Activated T-cell treated with anti-CD3 and anti-CD28 coated beads, Interleukin-2, amount 50 U/mL, for 72 hours (primary cell): ENCODE measurements at regions not wholly inside any gene's neighbourhood (a gene's known extent, or its start where the extent isn't known, plus 50 kb on each side); places are given as distances from the start of the nearest gene placed in this dataset.

Experiments used
- ATAC-seq, 2 donors: fragments of 150-1000 bp; cut with Tn5 transposase; replicated peaks in 1 of 2; 2 replicates each; pipeline ENCODE4 v1.10.0; 2021; ENCODE audit warnings: moderate library complexity in 2 of 2, mild to moderate bottlenecking in 1 of 2
- DNase-seq, 2 donors: peaks; one replicate each; pipeline ENCODE4 v3.0.0; 2021 to 2022; ENCODE audit warnings: mixed read lengths in 1 of 2
- H3K27ac Mint-ChIP-seq: one replicate; pipeline ENCODE4 v1.8.0; 2022; ENCODE audit warnings: mild to moderate bottlenecking, moderate library complexity, mixed read lengths
- H3K27me3 Mint-ChIP-seq: one replicate; pipeline ENCODE4 v1.8.0; 2022; ENCODE audit warnings: low read depth, mixed read lengths
- H3K36me3 Mint-ChIP-seq, 2 donors: one replicate each; pipeline ENCODE4 v1.8.0; 2022; ENCODE audit warnings: mixed read lengths in 2 of 2, mild to moderate bottlenecking in 1 of 2; ENCODE audit not compliant: insufficient read depth in 2 of 2
- H3K4me1 Mint-ChIP-seq: one replicate; pipeline ENCODE4 v1.8.0; 2022; ENCODE audit warnings: low read depth, mixed read lengths
- H3K4me3 Mint-ChIP-seq, 2 donors: one replicate each; pipeline ENCODE4 v1.8.0; 2022; ENCODE audit warnings: mild to moderate bottlenecking in 2 of 2, mixed read lengths in 2 of 2, moderate library complexity in 2 of 2
- H3K9me3 Mint-ChIP-seq, 2 donors: one replicate each; pipeline ENCODE4 v1.8.0; 2022; ENCODE audit warnings: mixed read lengths in 2 of 2

DNA sequence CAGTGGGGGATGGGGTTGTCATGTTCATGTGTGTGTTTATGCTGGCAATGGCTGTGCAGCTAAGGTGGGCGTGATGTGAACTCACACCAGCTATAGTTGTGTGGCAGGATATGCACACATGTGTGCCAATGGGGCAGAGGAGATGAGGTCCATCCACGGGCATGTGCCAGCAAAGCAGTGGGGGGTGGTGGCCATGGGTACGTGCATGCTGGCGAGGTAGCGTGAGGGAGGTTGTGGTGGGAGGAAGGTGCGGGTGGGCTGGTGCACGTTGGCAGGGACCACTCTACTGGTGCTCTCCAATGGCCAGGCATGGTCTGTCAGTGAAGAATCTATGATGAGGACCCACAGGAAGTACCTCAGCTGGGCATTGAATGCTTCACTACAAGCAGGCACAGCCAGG is 567.5 kb upstream of the SORCS1 start:
- Mint-ChIP-seq H3K36me3 (peaks cover 0 to 5% of the 10 kb centered on the region in 2 donors), H3K4me3 (no peak overlapping the region), H3K27ac (no peak overlapping the region), H3K9me3 (peaks cover 8 to 16% of the 10 kb centered on the region in 2 donors), H3K27me3 (no peaks in the 10 kb centered on the region), H3K4me1 (no peaks in the 10 kb centered on the region)
- ATAC-seq (no peak), DNase-seq (no peak)

- no peaks in the 10 kb centered on the region for H3K27me3 Mint-ChIP-seq
- DNase-seq (no peak), ATAC-seq (no peak)
- H3K4me3 Mint-ChIP-seq, result no peak overlapping the region
- peaks cover 6 to 19% of the 10 kb centered on the region in 2 donors for H3K9me3 Mint-ChIP-seq
- H3K4me1 Mint-ChIP-seq, result no peaks in the 10 kb centered on the region
- H3K27ac Mint-ChIP-seq, result no peak overlapping the region
- peaks cover 0 to 3% of the 10 kb centered on the region in 2 donors for H3K36me3 Mint-ChIP-seq
These were observed 564.3 kb upstream of the SORCS1 start for GRCh38 chr10:107728807-107729206.

DNA sequence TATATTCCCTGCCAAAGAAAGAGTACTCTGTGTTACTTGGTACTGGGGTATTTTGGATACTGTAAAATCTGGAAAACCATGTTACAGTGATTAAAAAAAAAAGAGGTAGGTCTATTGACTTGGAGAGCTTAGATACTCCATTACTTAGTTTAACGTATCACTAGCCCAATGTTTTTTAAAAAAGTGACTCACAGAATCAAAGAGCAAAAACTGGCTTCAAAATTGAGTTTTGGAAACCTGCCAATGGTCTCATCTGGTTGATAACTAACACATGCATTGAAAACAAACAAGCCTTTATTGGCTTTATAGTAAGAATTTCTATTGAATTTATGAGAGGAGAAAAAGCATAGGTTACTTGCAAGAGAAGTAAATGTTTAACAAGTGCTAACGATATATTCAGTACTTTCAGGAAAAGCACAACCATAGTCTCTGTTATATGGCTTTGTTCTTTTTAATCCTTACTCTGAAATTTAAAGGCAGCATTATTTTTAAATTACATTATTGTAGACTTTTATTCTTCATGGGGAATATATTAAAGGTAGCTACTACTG is 563.3 kb upstream of the SORCS1 start:
- Mint-ChIP-seq H3K27me3 (no peaks in the 10 kb centered on the region), H3K4me1 (no peaks in the 10 kb centered on the region), H3K27ac (no peak overlapping the region), H3K4me3 (no peak overlapping the region), H3K36me3 (peaks cover 0 to 1% of the 10 kb centered on the region in 2 donors), H3K9me3 (peaks cover 4 to 19% of the 10 kb centered on the region in 2 donors)
- DNase-seq, result no peak
- no peak for ATAC-seq

DNA sequence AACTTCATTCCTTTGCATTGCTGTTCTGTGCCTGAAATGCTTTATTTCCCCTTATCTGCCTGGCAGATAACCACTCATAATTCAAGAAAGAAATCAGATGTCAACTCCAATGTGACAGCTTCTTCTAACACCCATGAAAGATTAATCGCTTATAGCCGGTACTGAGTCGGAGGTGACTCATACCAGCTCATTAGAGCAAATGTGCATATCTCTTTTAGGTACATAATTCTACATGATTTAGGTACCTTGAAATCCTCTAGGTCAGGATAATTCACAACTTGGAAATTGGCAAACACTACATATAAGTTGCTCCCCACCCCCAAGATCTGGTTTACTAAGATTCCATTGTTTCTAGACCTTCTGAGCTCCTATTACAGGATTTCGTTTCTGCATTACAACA is 554.4 kb upstream of the SORCS1 start:
- H3K27me3 Mint-ChIP-seq, result no peaks in the 10 kb centered on the region
- peaks cover 13 to 27% of the 10 kb centered on the region in 2 donors for H3K9me3 Mint-ChIP-seq
- no peak overlapping the region for H3K4me3 Mint-ChIP-seq
- DNase-seq (no peak), ATAC-seq (no peak)
- no peaks in the 10 kb centered on the region for H3K4me1 Mint-ChIP-seq
- peaks cover 0 to 2% of the 10 kb centered on the region in 2 donors for H3K36me3 Mint-ChIP-seq
- H3K27ac Mint-ChIP-seq, result no peak overlapping the region

- Mint-ChIP-seq H3K27me3 (no peaks in the 10 kb centered on the region), H3K9me3 (peaks cover 15 to 25% of the 10 kb centered on the region in 2 donors), H3K36me3 (peaks cover 0 to 2% of the 10 kb centered on the region in 2 donors), H3K4me1 (no peaks in the 10 kb centered on the region), H3K27ac (no peak overlapping the region), H3K4me3 (no peak overlapping the region)
- ATAC-seq, result no peak
- DNase-seq, result no peak
These were observed 552.5 kb upstream of the SORCS1 start for GRCh38 chr10:107717046-107717445.

DNA sequence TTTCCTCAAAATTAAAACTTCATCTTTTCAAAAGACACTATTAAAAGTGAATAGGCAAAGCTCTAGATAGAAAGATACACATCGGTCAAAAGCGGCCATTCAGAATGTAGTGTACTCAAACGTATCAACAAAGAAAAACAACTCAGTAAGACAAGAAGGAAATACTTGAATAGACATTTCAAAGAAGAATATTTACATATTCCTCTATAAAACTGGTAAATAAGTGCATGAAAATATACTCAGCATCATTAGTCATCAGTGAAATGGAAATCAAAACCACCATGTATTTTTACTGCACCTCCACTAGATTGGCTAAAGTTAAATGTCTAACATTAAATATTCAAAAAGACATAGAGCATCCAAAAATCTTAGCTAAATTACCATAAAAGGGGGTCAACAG is 551.1 kb upstream of the SORCS1 start:
- DNase-seq (no peak), ATAC-seq (no peak)
- Mint-ChIP-seq H3K9me3 (peaks cover 12 to 26% of the 10 kb centered on the region in 2 donors), H3K4me1 (no peaks in the 10 kb centered on the region), H3K4me3 (no peak overlapping the region), H3K27ac (no peak overlapping the region), H3K27me3 (no peaks in the 10 kb centered on the region), H3K36me3 (peaks cover 0 to 2% of the 10 kb centered on the region in 2 donors)

- H3K9me3 Mint-ChIP-seq, result peaks cover 3 to 5% of the 10 kb centered on the region in 2 donors
- no peaks in the 10 kb centered on the region for H3K27me3 Mint-ChIP-seq
- no peaks in the 10 kb centered on the region for H3K36me3 Mint-ChIP-seq
- no peaks in the 10 kb centered on the region for H3K4me1 Mint-ChIP-seq
- DNase-seq, result no peak
- H3K4me3 Mint-ChIP-seq, result no peak overlapping the region
- no peak overlapping the region for H3K27ac Mint-ChIP-seq
- no peak for ATAC-seq
These were observed 544.5 kb upstream of the SORCS1 start for GRCh38 chr10:107708981-107709380.

DNA sequence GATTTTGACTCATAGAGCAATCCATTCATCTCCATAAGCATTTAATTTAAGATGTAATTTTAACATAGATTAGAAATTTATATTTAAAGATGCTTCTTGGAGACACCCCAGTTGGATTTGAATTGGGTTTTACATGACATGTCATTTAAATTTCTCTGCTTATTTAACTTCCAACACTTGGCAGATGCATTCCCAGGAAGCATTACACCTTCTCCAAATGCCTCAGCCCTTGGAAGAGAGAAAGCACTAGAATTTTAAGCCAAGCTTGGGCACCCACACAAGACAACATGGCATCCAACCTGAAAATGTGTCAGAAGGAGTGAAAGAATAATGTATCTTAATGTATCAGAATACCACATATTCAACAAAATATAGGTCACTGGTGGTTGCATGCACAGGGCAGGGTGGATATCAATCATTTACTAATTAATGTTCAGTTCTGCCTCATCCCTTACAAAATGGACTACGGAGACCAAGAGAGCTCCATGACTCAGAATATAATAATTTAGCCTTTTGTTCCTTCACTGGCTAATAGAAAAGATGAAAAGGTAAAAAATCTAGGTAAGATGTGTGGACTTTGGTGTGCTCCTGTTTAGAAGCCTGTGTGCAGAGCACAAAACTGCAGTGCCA is 541.7 kb upstream of the SORCS1 start:
- no peak for ATAC-seq
- Mint-ChIP-seq H3K27ac (no peak overlapping the region), H3K9me3 (peaks cover 5 to 8% of the 10 kb centered on the region in 2 donors), H3K27me3 (no peaks in the 10 kb centered on the region), H3K4me3 (no peak overlapping the region), H3K36me3 (no peaks in the 10 kb centered on the region), H3K4me1 (no peaks in the 10 kb centered on the region)
- no peak for DNase-seq

- Mint-ChIP-seq H3K4me1 (no peaks in the 10 kb centered on the region), H3K36me3 (no peaks in the 10 kb centered on the region), H3K27me3 (no peaks in the 10 kb centered on the region), H3K9me3 (peaks cover 6 to 8% of the 10 kb centered on the region in 2 donors), H3K27ac (no peak overlapping the region), H3K4me3 (no peak overlapping the region)
- DNase-seq (no peak), ATAC-seq (no peak)
These were observed 537.4 kb upstream of the SORCS1 start for GRCh38 chr10:107701943-107702342.

- ATAC-seq (no peak), DNase-seq (no peak)
- no peaks in the 10 kb centered on the region for H3K4me1 Mint-ChIP-seq
- no peaks in the 10 kb centered on the region for H3K36me3 Mint-ChIP-seq
- no peaks in the 10 kb centered on the region for H3K27me3 Mint-ChIP-seq
- no peak overlapping the region for H3K27ac Mint-ChIP-seq
- peaks cover 0 to 2% of the 10 kb centered on the region in 2 donors for H3K9me3 Mint-ChIP-seq
- H3K4me3 Mint-ChIP-seq, result no peak overlapping the region
These were observed 527.6 kb upstream of the SORCS1 start for GRCh38 chr10:107692072-107692471.

DNA sequence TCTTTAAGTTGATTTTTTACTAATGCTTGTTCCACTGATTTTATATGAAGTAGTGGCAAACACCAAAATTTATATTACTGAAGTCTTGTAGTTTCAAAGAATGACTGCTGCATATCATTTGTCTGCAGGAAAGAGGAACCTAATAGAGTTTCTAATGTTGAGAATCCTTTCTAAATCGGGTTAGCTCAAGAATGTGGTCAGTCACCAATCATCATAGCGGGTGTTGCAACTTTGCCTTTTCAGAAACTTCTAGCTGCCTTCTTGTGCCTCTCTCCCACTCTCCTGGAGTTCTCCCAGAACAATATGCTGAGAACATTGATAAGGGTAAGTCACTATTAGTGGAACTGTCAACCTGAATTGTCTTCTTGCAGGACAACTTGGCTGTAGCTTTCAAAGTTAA is 524.8 kb upstream of the SORCS1 start:
- no peaks in the 10 kb centered on the region for H3K36me3 Mint-ChIP-seq
- H3K27ac Mint-ChIP-seq, result no peak overlapping the region
- DNase-seq (no peak), ATAC-seq (no peak)
- H3K9me3 Mint-ChIP-seq, result peaks cover 3 to 10% of the 10 kb centered on the region in 2 donors
- no peaks in the 10 kb centered on the region for H3K4me1 Mint-ChIP-seq
- no peak overlapping the region for H3K4me3 Mint-ChIP-seq
- no peaks in the 10 kb centered on the region for H3K27me3 Mint-ChIP-seq

DNA sequence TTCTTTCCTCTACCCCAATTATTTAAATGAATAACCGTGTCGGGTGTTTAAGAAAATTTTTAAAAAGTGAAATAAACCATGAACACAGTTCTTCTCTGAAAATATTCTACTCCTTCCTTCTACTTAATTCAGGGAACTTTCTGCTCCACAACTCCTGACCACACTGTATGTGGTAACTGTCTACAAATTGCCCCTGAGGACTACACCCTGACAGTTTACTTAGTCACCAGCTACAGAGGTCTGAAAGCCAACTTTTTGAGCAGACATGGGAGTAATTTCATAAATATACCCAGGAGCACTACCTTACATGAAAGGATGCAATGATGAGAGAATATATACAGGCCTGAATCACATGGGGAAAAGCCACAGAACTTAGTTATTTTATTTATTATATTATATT is 523.2 kb upstream of the SORCS1 start:
- H3K27me3 Mint-ChIP-seq, result no peaks in the 10 kb centered on the region
- DNase-seq, result no peak
- ATAC-seq, result no peak
- no peak overlapping the region for H3K27ac Mint-ChIP-seq
- H3K4me3 Mint-ChIP-seq, result no peak overlapping the region
- H3K36me3 Mint-ChIP-seq, result no peaks in the 10 kb centered on the region
- no peaks in the 10 kb centered on the region for H3K4me1 Mint-ChIP-seq
- H3K9me3 Mint-ChIP-seq, result peaks cover 8 to 16% of the 10 kb centered on the region in 2 donors

- H3K27me3 Mint-ChIP-seq, result no peaks in the 10 kb centered on the region
- no peaks in the 10 kb centered on the region for H3K4me1 Mint-ChIP-seq
- H3K27ac Mint-ChIP-seq, result no peak overlapping the region
- H3K4me3 Mint-ChIP-seq, result no peak overlapping the region
- ATAC-seq (no peak), DNase-seq (no peak)
- no peaks in the 10 kb centered on the region for H3K36me3 Mint-ChIP-seq
- H3K9me3 Mint-ChIP-seq, result peaks cover 8 to 16% of the 10 kb centered on the region in 2 donors
These were observed 521.6 kb upstream of the SORCS1 start for GRCh38 chr10:107686095-107686494.

DNA sequence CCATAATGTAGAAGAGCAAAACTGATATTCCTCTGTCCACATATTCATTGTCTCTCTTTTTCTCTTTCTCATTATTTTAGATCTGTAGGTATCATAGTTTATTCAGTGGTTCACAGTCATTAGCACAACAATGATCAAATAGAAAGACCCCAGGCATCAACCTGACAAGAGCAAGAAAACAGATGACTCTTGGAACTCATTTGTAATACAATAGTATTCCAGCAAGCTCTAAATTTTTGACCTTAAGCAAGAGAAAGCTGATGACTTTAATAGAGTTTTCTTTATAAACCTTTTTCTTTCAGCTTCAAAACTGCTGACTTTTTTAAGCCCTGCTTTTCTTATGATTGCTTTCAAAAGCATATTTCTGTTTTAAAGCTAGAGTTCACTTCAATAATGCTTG is 507.5 kb upstream of the SORCS1 start:
- Mint-ChIP-seq H3K9me3 (peaks cover 2 to 4% of the 10 kb centered on the region in 2 donors), H3K4me1 (no peaks in the 10 kb centered on the region), H3K4me3 (no peak overlapping the region), H3K36me3 (no peaks in the 10 kb centered on the region), H3K27me3 (no peaks in the 10 kb centered on the region), H3K27ac (no peak overlapping the region)
- DNase-seq, result no peak
- no peak for ATAC-seq
